ENCODE measurements at regions not wholly inside any gene's neighbourhood (a gene's known extent, or its start where the extent isn't known, plus 50 kb on each side); places are given as distances from the start of the nearest gene placed in this dataset.

GRCh38 chr5:114184006-114184405 is 177.9 kb upstream of the KCNN2 start:
- Histone ChIP-seq H3K56ac (ENCODE audit: insufficient read length, low read depth, low read length) (no peak overlapping the region), H2BK5ac (ENCODE audit: insufficient read length, low read length) (no peak overlapping the region), H3T11ph (ENCODE audit: low read length) (no peak overlapping the region), H4K20me1 (ENCODE audit: control insufficient read depth, insufficient read depth, insufficient read length) (no peaks in the 10 kb centered on the region), H2BK120ac (ENCODE audit: low read depth, low read length, poor library complexity, severe bottlenecking) (no peak overlapping the region), H4K91ac (ENCODE audit: insufficient read length, low read depth, low read length) (no peak overlapping the region), H3K9me3 (ENCODE audit: control insufficient read depth, low read depth, low read length) (no peaks in the 10 kb centered on the region), H3K14ac (ENCODE audit: insufficient read depth, low read length) (no peak overlapping the region), H4K8ac (replicated peaks; ENCODE audit: insufficient read length, low read depth, low read length) (no peak overlapping the region), H3K4me2 (ENCODE audit: insufficient read depth, insufficient read length, low read length) (no peak overlapping the region), H3K4me1 (ENCODE audit: insufficient read depth, low read length) (no peaks in the 10 kb centered on the region; the same call in 1 of the 2 replicates), H3K79me1 (ENCODE audit: insufficient read depth, low read depth, low read length, poor library complexity, severe bottlenecking) (no peaks in the 10 kb centered on the region), H3K23ac (ENCODE audit: insufficient read length, low read depth, low read length) (no peak overlapping the region), H2BK12ac (ENCODE audit: insufficient read length, low read depth, low read length) (no peak overlapping the region), H3K27ac (ENCODE audit: insufficient read length, low read depth, low read length) (no peak overlapping the region), H3K79me2 (ENCODE audit: insufficient read depth, low read length) (no peaks in the 10 kb centered on the region), H3K27me3 (ENCODE audit: insufficient read depth, low read length) (no peaks in the 10 kb centered on the region), H2AK5ac (ENCODE audit: insufficient read length, low read length) (no peak overlapping the region), H3K23me2 (ENCODE audit: insufficient read length, low read depth, low read length, poor library complexity, severe bottlenecking) (no peaks in the 10 kb centered on the region), H2AFZ (ENCODE audit: low read length) (no peak overlapping the region), H3K18ac (ENCODE audit: insufficient read length, low read depth, low read length) (no peak overlapping the region), H2BK20ac (ENCODE audit: low read depth, low read length, poor library complexity, severe bottlenecking) (no peak overlapping the region), H4K5ac (ENCODE audit: insufficient read length, low read depth, low read length) (no peak overlapping the region), H3K4ac (ENCODE audit: low read depth, low read length) (no peak overlapping the region), H2BK15ac (ENCODE audit: low read depth, low read length) (no peak overlapping the region), H3K9ac (ENCODE audit: extremely low read depth, insufficient read length, low read length) (no peak overlapping the region)
- Mint-ChIP-seq H3K27ac (no peak overlapping the region), H3K27me3 (ENCODE audit: low read depth) (no peaks in the 10 kb centered on the region), H3K4me3 (no peak overlapping the region), H3K36me3 (ENCODE audit: insufficient read depth in 1 of 3, low read depth in 3 of 3) (peaks cover 3 to 17% (median 5%) of the 10 kb centered on the region in 3 experiments; a peak in 4 of 7 replicates), H3K4me1 (peaks cover 5 to 7% of the 10 kb centered on the region in 2 experiments; a peak in 3 of 4 replicates), H3K9me3 (peaks cover 14 to 16% of the 10 kb centered on the region in 2 experiments)
- no CpG with 5 or more reads among the region's 1 CpG for WGBS (ENCODE audit: extremely low coverage, insufficient read length, low lambda C conversion rate)
- TF ChIP-seq CTCF (conservative IDR thresholded peaks at IDR 0.05): no peak
- no peak for DNase-seq
